GM21723 (cell line): ENCODE measurements at regions not wholly inside any gene's neighbourhood (a gene's known extent, or its start where the extent isn't known, plus 50 kb on each side); places are given as distances from the start of the nearest gene placed in this dataset.

Experiments used
- ATAC-seq: cut with Tn5 transposase; IDR thresholded peaks from one replicate; pipeline ENCODE4 v1.9.1; 2021; ENCODE audit warnings: mild to moderate bottlenecking, moderate library complexity; ENCODE audit not compliant: unreplicated experiment

DNA sequence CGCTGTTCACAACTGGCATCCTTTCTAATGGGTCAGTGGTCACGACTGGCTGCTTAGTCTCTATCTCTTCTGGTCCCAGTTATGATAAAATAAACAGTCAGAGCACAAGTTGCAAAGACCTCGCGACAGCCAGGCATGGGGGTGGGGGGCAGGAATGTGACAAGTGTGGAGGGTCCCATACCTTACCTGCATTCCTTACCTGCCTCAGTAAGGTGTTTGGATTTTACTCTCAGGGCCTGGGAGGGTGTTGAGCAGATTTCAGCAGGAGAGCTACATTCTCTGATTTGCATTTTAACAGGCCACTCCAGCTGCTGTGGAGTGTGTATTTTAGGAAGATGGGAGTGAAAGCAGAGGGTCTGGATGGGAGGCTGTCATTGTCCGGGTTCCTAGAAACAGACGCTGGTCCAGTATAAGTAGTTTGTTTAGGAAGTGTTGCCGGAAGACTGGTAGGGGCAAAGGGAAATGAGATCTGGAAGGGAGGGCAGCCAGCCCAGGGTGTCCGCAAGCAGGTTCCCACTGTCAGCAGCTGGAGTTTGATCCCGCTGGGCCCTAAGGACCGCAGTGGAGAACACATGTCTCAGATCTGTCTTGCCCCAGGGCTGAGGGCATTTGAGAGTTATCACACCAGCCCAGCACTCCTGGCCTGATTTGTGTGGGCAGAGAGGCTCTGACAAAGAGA is 920.0 kb downstream of the UQCRFS1 start:
- ATAC-seq, result no peak

DNA sequence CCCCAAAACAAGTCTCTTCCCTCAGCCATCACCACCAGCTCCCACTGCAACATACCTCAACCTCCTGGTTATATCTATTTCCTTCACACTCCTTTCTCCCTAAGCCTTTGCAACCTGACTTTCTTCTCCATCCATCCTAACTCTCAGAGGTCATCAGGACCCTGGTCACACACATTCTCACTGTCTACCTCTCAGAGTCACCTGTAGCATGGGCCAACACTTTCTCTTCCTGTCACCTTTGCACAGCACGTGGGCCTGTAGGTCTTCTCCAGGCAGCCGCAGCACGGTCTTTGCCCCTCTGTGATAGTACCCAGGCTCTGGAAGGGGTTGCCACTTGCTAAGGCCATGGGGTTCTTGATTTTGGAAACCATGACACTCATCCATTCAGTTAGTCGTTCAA is 921.1 kb downstream of the UQCRFS1 start:
- no peak for ATAC-seq

DNA sequence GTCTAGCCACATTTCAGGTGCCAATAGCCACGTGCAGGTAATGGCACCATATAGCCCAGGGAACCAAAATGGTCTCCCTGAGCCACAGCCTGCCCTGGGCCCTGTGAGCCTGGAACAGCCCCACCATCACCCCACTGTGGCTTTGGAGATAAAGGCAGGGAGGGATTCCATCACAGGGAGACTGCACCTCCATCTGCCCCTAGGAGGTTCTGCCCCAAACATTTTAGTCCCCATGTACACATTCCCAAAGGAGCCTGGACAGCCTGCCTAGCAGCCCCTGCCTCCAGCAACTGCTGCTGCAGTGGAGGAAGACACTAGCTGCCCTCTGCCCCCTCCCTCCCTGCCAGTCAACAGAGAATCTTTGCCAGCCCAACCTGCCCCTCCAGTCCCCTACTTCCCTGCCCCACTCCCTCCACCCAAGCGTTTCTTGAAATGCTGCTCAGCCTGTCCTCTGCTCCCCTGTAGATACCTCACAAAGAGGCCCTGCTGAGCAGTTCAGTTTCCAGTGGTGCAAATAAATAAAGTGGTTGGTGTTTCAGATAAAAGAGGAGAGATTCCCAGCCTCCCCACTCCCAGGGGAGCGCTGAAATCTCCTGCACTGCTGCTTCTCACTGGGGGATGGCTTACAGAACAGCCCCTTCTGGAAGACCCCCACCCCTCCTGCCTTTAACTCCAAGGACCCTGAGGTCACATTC is 921.8 kb downstream of the UQCRFS1 start:
- no peak for ATAC-seq

DNA sequence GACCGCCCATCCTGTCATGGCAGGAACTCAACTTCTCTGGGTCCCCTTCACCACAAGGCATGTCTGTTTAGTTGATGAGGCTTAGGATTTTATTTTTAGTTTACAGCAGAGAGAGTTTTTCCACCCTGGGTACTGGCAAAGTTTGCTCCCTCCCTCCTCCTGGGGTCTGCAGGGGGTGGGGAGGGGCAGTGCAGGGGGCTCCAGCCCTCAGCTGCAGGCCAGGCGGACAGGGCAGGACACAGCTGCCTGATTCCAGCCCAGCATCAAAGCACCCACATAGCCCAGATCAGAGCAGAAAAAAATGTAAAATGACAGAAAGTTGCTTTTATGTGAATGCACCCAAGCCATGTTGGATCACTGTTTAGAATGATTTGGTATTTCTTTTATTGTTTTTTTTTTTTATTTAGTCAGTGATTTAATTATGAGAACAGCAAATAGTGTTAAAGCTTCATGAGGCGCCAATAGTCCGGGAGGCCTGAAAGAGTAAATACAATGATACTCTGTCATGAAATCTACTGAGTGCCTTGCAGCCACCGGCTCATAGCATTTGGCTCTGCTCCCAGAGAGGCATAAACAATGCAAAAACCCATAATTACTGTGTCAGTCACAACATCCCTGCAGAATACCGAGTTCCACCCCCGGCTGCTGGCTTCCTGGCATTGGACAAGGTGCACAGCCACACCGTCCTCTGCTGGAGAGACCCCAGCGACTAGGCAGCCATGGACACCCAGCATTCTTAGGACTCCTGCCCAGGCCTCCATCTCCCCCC is 923.5 kb downstream of the UQCRFS1 start:
- no peak for ATAC-seq

DNA sequence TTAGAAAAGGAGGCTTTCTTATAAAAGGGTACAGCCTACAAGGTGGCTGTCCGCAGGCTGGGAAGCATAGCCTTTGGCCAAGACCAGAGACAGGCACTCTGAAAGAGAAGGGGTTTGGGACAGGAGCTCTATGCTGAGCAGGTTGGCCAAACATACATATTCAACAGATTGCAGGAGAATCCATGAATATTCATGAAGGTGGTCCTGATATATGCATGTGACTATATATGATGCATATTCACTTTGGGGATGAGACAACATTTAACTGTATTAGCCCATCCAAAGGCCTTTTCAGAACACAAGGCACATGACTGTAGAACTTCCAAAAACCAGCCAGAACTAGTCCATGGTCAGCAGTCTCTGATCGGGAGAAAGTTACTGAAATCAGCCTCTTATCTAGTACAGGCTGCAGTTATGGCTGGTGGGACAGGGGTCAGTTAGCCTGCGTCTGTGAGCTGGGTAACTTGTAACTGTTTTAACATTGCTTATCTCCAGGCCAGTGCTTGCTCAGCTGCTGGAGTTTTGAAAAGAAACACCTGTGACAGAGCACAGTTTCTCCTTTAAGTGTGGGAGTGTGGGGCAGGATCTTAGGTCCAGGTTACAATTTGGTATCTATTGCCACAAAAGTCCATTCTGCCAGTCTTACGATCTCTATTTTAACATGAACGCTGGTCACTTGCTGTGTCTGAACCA is 924.2 kb downstream of the UQCRFS1 start:
- no peak for ATAC-seq

DNA sequence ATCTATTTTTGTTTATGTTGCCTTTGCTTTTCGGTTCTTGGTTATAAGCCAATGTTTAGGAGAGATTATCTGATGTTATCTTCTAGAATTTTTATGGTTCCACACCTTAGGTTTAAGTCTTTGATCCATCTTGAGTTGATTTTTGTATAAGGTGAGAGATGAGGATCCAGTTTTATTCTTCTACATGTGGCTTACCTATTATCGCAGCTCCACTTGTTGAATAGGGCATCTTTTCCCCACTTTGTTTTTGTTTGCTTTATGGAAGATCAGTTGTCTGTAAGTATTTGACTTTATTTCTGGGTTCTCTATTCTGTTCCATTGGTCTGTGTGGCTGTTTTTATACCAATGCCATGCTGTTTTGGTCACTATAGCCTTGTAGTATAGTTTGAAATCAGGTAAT is 927.0 kb downstream of the UQCRFS1 start:
- ATAC-seq, result no peak

DNA sequence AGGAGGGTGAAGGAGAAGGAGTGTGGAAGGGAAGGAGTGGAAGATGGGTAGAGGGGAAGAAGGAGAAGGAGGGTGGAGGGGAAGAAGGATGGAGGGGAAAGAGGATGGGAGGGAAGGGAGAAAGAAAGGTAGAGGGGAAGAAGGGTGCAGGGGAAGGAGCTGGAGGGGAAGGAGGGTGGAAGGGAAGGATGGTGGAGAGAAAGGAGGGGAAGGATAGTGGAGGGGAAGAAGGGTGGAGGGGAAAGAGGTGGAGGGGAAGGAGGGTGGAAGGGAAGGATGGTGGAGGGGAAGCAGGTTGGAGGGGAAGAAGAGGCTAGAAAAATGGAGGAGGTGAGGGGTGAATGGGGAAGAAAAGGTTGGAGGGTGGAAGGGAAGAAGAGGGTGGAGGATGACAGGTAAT is 927.9 kb downstream of the UQCRFS1 start:
- ATAC-seq, result no peak

DNA sequence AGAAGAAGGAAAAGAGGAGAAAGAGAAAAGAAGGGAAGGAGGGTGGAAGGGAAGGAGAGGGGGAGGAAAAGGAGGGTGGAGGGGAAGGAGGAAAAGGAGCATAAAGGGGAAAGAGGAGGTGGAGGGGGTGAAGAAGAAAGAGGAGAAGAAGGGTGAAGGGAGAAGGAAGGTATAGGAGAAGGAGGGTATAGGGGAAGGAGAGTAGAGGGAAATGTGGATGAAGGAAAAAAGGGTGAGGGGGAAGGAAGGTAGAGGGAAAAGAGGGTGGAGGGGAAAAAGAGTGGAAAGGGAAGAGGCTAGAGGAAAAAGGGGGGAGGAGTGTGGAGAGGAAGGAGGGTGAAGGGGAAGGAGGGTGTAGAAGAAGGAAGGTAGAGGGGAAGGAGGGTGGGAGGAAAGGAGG is 928.6 kb downstream of the UQCRFS1 start:
- no peak for ATAC-seq

DNA sequence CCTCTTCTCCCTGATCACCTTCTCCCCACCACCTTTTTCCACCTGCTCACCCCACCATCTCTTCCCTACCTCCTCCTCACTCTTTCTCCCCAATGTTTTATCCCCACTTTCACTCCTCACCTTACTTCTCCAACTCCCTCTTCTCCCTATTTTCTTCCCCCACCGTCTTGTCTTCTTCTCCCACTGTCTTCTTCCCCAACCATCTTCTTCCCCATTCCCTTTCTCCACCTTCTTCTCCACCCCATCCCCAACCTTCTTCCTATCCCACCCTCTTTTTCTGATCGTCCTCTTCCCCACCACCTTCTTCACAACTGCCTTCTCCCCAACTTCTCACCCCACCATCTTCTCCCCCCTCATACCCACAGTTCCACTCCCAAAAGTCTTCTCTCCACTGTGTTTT is 929.4 kb downstream of the UQCRFS1 start:
- no peak for ATAC-seq

DNA sequence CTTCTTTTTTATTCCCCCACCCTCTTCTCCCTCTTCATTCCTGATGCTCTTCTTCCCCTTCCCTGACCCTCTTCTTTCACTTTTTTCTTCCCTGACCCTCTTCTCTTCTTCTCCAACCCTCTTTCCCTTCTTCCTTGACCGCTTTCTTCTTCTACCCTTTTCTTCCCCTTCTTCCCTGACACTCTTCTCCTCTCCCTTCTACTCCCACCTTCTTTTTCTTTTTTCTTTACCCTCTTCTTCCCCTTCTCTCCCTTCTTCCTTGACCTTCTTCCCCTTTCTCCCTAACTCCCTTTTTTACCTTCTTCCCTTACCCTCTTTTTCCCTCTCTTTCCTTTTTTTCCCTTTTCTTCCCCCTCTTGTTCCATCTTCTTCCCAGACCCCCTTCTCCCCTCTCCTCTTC is 931.3 kb downstream of the UQCRFS1 start:
- no peak for ATAC-seq

DNA sequence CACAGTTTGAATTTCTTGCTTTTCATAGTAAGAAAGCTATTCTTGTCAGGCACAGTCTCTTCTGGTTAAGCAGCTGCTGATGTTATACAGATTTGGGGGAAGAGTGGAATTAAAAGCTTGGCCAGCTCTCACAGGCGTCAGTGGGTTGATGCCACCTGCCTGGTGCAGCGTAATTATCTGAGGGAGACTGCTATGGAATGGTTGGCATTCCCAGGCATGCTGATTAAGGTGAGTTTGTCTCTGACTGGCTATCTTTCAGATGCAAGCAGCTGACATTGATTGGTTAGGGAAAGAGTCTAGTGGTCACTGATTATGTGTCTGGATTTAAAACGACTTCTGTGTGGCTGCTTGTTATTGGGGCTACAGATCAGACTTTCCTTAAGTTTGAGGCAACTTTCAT is 948.4 kb downstream of the UQCRFS1 start:
- no peak for ATAC-seq

DNA sequence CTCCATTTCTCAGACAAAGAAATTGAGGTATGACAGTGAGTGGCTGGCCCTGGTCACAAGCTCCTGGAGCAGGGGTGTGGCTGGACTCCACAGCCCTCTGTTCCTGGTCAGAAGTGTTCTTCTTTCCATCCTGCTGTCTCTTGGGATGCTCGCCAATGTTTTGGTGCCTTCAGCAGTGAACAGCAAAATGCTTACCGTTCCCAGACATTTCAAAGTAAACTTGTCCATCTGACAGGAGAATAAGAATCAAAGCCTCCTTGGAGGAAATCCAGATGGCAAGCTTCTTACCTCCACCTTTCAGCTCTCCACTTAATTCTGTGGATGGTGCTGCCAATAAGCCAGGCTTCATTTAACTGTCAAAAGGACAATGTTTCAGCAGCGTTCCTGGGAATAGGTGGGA is 954.1 kb downstream of the UQCRFS1 start:
- no peak for ATAC-seq

DNA sequence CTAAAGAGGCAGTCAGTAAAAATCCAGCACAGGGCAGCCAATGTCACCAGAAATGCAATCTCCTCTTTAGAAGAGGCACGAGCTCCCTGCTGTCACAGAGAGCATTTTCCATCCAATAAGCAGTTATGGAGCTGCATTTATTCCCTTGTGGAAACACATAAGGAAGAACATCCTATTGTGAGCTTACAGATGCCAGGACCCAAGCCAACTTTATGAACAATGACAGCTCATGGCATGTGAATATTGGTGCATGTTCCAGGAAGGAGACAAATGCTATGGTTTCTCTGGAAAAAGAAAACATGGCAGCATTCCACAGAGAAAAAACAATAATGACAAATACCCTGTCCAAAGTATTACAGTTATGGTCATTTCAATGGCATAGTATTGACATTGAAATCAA is 955.6 kb downstream of the UQCRFS1 start:
- ATAC-seq, result no peak

DNA sequence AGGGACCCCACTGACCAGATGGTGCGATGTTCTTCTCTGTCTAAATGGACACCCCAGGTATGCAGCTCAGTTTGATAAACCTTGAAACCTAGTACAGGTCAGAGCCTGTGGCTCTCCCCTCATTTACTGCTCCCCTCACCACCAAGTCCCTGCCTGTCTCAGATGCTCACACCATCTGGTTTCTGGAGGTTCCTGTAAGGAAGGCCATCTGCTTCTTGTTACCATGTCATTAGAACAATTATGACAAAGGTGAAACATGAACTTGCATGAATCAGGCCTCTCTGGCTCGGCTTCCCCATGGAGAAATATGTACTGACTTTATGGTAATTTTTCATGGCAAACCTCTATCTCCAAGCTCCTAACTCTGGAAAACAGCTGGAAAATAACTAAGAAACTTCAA is 965.7 kb downstream of the UQCRFS1 start:
- ATAC-seq, result no peak

DNA sequence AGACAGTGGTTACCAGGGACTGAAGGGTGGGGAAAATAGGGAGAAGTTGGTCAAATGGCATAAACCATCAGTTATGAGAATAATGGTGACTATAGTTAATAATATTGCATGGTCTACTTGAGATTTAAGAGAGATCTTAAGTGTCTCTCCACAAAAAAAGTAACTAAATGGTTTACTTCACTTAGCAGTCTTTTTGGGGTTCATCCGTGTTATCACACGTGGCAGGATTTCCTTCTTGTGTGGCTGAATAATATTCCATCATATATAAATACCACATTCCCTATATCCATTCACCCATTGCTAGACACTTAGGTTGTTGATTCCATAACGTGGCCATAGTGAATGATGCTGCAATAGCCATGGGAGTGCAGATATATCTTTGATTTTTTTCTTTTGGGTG is 967.0 kb downstream of the UQCRFS1 start:
- no peak for ATAC-seq

DNA sequence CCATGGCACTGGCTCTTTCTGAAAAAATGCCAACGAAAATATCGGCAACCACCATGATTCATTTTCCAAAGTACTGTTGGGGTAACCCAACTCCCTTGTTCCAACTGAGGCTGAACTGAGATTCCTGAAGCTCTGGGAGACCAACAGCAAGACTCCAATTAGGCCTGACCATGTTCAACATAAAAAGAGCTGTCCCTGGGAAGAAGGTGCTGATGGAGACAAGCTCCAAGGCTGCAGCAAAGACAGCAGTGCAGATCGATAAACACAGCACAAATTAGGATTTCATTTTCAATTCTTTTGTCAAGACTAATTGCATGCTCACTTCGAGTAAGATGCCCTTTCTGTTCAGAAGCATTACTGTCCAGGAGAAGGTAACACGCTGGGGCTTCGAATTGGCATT is 968.0 kb downstream of the UQCRFS1 start:
- no peak for ATAC-seq

DNA sequence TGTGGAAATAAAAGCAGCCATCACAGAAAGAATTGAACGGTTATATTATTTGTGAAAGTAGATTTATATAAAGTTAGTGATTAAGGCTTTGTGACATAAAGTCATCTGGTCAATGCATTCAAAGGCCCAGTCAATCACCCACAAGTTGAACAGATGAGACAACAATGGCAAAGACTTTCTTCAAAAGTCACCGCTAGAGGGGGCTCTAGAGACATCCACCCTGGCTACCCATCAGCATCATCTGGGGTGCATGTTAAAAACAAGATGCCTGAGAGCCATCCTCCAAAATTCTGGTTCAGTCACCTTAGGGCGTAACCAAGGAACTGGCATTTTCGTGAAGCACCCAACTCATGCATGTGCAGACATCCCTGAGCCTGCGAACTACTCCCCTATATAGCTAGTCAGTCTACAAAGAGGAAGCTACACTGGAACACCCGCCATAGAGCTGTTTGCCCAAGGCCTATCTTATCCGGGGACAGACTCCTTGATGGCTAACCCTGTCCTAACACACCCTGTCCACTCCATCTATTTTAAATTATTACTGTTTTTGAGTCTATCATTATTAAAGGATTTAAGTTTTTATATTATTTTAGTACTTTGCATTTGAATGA is 970.5 kb downstream of the UQCRFS1 start:
- no peak for ATAC-seq

DNA sequence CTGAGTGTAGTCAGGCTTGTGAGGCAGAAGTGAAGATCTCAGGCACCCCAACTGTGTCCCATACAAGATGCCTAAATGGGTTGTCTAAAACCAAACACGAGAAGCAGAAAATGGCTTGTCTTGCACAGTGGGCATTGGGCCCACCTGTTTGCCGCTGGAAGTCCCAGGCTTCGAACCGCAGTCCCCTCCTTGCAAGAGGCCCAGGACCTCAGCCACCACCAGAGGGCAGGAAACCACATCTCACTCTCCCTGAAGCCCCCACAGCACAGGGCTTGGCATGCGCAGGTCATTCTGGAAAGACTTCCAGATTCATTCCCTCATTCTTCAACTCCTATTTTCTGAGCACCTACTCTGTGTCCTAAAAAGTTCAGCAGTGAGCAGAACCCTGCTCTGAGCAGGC is 973.7 kb downstream of the UQCRFS1 start:
- ATAC-seq, result no peak

DNA sequence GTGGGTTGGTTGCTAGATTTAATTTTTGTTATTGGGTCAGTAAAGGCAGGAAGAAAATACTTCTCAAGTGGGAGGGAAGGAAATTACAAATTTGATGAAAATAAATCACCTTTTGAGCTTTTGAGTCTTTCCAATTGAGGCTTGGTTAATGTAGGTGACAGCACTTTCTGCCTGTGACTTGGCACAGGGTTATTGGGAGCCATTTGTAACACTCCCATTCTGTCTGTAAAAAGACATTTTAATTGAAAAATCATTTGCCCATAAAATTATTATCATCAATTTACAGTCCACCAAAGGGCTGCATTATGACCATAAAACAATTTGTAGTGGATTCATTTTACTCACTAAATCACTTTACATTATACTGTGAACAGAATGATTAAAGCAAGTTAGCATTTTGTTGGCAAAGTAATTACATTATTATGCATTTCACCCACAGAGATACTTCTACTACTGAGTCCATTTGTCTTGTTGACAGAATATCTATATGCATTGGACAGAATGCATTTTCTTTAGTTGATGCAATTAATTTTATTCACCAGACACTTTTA is 974.6 kb downstream of the UQCRFS1 start:
- ATAC-seq, result no peak

DNA sequence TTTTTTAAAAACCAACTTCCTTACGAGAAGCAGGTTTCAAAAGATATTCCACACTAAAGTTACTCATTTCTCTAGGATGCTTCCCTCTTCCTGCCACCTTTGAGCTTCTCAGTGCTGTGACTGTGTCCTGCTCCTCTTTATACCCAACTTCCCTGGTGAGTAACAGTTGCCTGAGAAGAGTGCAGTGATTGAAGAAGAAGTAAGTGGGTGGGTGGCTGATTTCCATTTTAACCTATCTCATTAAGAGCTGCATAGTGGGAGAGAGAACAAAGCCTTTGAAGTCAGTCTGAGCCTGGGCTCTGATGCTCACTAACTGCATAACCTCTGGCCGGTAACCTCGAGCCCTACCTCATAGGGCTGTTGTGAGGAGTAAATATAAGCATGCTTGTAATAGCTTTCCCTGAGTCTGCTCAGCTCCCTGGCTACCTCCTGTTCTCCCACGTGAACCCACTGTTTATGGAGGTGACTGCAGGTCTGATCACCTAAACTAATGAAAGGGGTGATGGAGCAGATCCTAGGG is 977.3 kb downstream of the UQCRFS1 start:
- no peak for ATAC-seq

DNA sequence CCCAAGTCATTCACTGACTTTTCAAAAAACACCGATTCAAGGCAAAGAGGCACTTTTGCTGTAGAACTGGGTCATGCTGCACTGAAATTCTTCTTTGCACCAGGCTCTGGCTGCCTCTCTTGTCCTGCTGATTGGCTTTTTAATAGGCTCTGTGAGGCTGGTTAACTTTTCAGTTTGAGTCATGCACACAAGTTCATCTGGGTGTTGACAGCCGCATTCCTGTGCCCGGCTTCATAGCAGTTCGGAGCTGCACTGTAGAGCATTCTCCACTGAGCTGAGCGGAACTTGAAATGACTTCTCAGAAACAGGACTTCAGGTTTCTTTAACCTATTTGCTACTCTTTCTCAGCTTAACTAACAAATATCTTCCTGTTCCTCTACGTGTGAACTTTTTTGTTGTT is 978.3 kb downstream of the UQCRFS1 start:
- ATAC-seq, result no peak
